HL-60 (cell line): ENCODE measurements at regions not wholly inside any gene's neighbourhood (a gene's known extent, or its start where the extent isn't known, plus 50 kb on each side); places are given as distances from the start of the nearest gene placed in this dataset.

ENCODE experiments used
- DNase-seq, 2 experiments: peaks; one replicate each; pipeline ENCODE4 v3.0.0-alpha.2; 2010 to 2020; ENCODE audit warnings: low read depth in 1 of 2, low spot score in 1 of 2
- H3K27ac ChIP-seq: fragments of 250-450 bp; sonication (Bioruptor Pico); replicated peaks from 2 replicates; pipeline ENCODE4 v1.5.1; 2020; ENCODE audit warnings: mild to moderate bottlenecking, moderate library complexity
- H3K27me3 ChIP-seq: fragments of 250-450 bp; sonication (Bioruptor Pico); 2 replicates; pipeline ENCODE4 v1.5.1; 2021; ENCODE audit warnings: mild to moderate bottlenecking, moderate library complexity; ENCODE audit not compliant: insufficient read depth, poor library complexity, severe bottlenecking
- H3K4me3 ChIP-seq: replicated peaks from 2 replicates; pipeline ENCODE4 v1.5.1; 2011; ENCODE audit warnings: mild to moderate bottlenecking, control low read depth, low read length; ENCODE audit not compliant: insufficient read depth
- GABPA ChIP-seq: IDR thresholded peaks from 2 replicates; pipeline ENCODE4 v1.6.1; 2012; ENCODE audit warnings: low read depth
- POLR2AphosphoS5 ChIP-seq: IDR thresholded peaks from 2 replicates; pipeline ENCODE4 v1.6.1; 2012; ENCODE audit warnings: low read depth
- SPI1 ChIP-seq: IDR thresholded peaks from 2 replicates; pipeline ENCODE4 v1.6.1; 2012; ENCODE audit warnings: low read depth, mild to moderate bottlenecking, borderline replicate concordance
- TF ChIP-seq, protein P1 (sequence below): IDR thresholded peaks from one replicate; pipeline ENCODE4 v1.5.1; 2011; ENCODE audit warnings: low read length, control low read depth, inconsistent platforms; ENCODE audit not compliant: insufficient read depth
- TF ChIP-seq, protein P2 (sequence below): IDR thresholded peaks from 2 replicates; pipeline ENCODE4 v1.6.1; 2012; ENCODE audit warnings: low read depth; ENCODE audit not compliant: insufficient replicate concordance

DNA sequence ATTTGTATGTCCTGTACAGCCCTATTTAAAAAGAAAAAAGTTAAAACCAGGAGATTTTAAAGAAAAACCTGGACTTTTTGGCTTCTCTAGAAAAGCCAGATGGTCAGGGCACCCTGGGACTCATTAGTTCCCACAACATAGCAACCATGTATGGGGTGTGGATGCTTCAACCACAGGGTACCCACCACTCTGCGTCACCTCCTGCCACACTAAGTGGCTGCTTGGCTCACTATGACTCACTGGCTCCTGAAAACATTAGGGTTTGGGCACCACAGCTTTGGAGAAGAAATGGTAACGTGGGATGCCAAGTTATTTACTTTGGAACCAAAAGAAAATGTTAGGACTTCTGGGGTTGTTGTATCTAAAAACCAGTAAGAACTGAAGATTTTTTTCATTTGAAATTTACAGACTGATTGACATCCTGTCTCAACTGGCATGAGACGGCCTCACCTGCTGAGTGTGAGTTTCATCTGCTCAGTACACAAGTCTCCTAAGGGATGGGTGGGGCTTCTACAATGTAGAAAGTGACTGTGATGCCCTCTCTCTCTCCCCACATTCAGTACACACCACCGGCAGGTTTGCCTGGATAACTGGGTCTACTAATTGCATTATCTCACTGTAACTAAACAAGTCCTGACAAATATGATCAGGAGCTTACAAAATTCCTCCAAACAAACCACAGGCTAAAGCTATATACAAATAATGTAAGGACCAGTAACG is 103.9 kb downstream of the ESM1 start:
- Histone ChIP-seq H3K27ac (no peak overlapping the region), H3K4me3 (no peak overlapping the region), H3K27me3 (peaks cover 2% of the 10 kb centered on the region)
- DNase-seq, result no peak
- no peak for TF ChIP-seq GABPA
- TF ChIP-seq, protein P1, sequence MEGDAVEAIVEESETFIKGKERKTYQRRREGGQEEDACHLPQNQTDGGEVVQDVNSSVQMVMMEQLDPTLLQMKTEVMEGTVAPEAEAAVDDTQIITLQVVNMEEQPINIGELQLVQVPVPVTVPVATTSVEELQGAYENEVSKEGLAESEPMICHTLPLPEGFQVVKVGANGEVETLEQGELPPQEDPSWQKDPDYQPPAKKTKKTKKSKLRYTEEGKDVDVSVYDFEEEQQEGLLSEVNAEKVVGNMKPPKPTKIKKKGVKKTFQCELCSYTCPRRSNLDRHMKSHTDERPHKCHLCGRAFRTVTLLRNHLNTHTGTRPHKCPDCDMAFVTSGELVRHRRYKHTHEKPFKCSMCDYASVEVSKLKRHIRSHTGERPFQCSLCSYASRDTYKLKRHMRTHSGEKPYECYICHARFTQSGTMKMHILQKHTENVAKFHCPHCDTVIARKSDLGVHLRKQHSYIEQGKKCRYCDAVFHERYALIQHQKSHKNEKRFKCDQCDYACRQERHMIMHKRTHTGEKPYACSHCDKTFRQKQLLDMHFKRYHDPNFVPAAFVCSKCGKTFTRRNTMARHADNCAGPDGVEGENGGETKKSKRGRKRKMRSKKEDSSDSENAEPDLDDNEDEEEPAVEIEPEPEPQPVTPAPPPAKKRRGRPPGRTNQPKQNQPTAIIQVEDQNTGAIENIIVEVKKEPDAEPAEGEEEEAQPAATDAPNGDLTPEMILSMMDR, result no peak
- TF ChIP-seq, protein P2, sequence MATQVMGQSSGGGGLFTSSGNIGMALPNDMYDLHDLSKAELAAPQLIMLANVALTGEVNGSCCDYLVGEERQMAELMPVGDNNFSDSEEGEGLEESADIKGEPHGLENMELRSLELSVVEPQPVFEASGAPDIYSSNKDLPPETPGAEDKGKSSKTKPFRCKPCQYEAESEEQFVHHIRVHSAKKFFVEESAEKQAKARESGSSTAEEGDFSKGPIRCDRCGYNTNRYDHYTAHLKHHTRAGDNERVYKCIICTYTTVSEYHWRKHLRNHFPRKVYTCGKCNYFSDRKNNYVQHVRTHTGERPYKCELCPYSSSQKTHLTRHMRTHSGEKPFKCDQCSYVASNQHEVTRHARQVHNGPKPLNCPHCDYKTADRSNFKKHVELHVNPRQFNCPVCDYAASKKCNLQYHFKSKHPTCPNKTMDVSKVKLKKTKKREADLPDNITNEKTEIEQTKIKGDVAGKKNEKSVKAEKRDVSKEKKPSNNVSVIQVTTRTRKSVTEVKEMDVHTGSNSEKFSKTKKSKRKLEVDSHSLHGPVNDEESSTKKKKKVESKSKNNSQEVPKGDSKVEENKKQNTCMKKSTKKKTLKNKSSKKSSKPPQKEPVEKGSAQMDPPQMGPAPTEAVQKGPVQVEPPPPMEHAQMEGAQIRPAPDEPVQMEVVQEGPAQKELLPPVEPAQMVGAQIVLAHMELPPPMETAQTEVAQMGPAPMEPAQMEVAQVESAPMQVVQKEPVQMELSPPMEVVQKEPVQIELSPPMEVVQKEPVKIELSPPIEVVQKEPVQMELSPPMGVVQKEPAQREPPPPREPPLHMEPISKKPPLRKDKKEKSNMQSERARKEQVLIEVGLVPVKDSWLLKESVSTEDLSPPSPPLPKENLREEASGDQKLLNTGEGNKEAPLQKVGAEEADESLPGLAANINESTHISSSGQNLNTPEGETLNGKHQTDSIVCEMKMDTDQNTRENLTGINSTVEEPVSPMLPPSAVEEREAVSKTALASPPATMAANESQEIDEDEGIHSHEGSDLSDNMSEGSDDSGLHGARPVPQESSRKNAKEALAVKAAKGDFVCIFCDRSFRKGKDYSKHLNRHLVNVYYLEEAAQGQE, result no peak
- TF ChIP-seq POLR2AphosphoS5, result no peak
- TF ChIP-seq SPI1, result no peak

DNA sequence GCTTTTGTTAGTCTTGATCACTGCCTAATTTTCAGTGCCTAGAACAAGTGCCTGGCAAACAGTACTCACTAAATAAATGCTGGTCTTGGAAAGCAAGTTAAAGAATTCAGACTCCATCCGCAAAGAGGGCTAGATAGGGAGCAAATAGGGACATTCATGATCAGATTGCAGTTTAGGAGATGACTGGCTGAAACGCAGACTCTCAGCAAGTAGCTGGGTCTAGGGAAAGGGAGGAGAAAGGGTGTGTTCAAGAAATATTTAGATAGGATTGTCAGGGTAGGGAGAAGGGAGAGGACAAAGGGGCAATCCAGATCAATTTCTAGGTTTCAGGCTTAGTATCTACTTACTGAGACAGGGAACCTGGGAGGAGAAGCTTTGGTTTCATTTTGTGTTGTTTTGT is 108.4 kb downstream of the ESM1 start:
- TF ChIP-seq, protein P1, result no peak
- TF ChIP-seq GABPA (no peak), SPI1 (no peak), POLR2AphosphoS5 (no peak)
- TF ChIP-seq, protein P2, result no peak

DNA sequence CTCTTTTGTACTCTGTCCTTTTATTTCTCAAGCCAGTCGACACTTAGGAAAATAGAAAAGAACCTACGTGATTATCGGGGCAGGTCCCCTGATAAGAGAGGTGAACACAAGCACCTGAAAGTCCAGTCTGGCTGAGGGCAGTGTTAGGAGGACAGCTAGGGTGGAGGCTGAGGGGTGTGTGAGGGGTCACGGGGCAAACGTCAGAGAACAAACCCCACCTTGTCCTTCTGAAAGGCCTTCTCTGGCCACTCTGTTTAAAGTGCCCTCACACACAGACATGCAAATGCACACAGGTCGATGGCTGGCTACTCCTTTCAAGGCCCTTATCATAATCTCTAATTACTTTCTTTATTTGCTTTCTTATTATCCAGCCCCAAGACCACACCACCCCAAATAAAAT is 108.8 kb downstream of the ESM1 start:
- no peak for DNase-seq
- H3K27me3 ChIP-seq, result no peaks in the 10 kb centered on the region
- H3K4me3 ChIP-seq, result no peak overlapping the region
- TF ChIP-seq, protein P1, result no peak
- TF ChIP-seq SPI1 (no peak), GABPA (no peak), POLR2AphosphoS5 (no peak)
- TF ChIP-seq, protein P2, result no peak
- H3K27ac ChIP-seq, result no peak overlapping the region

More for the DNA sequence above, 108.4 kb downstream of the ESM1 start:
- no peak overlapping the region for H3K27ac ChIP-seq
- H3K4me3 ChIP-seq, result no peak overlapping the region
- no peak for DNase-seq
- H3K27me3 ChIP-seq, result no peaks in the 10 kb centered on the region
